H1 (cell line): ENCODE measurements at regions not wholly inside any gene's neighbourhood (a gene's known extent, or its start where the extent isn't known, plus 50 kb on each side); places are given as distances from the start of the nearest gene placed in this dataset.

Source experiments
- CTCF ChIA-PET: fragments of 300-600 bp; sonication (Branson Sonifier 250); formaldehyde crosslinking; loops from one replicate; lab custom pipeline; 2021; ENCODE audit not compliant: partially characterized antibody; lab: Charles Lee
- POLR2A ChIA-PET: fragments of 300-600 bp; sonication (Branson Sonifier 250); formaldehyde crosslinking; loops from one replicate; lab custom pipeline; 2021; ENCODE audit warnings: inconsistent platforms; ENCODE audit not compliant: partially characterized antibody; lab: Charles Lee
- DNase-seq, 2 experiments: peaks; one replicate each; pipeline versions ENCODE4 v3.0.0 to v3.0.0-alpha.2; 2010 to 2022; ENCODE audit warnings: low spot score in 2 of 2, low read depth in 1 of 2, mixed read lengths in 1 of 2
- FAIRE-seq: peaks from 2 replicates; lab custom pipeline; 2011; peaks lifted over from hg19 to GRCh38; lab: Jason Lieb, UNC
- H2AFZ ChIP-seq: 2 replicates; pipeline ENCODE4 v1.8.1; 2012; ENCODE audit warnings: low read length, inconsistent platforms
- H2AK5ac ChIP-seq: 2 replicates; pipeline ENCODE4 v1.6.1; 2013; ENCODE audit warnings: low read depth, low read length
- H2BK120ac ChIP-seq: replicated peaks from 2 replicates; pipeline ENCODE3; 2013; ENCODE audit warnings: low read depth, low read length, inconsistent platforms
- H2BK12ac ChIP-seq: 2 replicates; pipeline ENCODE4 v1.6.1; 2013; ENCODE audit warnings: low read depth, low read length
- H2BK15ac ChIP-seq: 2 replicates; pipeline ENCODE4 v1.6.1; 2013; ENCODE audit warnings: low read length
- H2BK20ac ChIP-seq: 2 replicates; pipeline ENCODE4 v1.6.1; 2013; ENCODE audit warnings: low read length
- H2BK5ac ChIP-seq: 2 replicates; pipeline ENCODE4 v1.6.1; 2013; ENCODE audit warnings: low read depth, low read length
- H3K14ac ChIP-seq: 2 replicates; pipeline ENCODE4 v1.6.1; 2013; ENCODE audit warnings: inconsistent platforms; ENCODE audit not compliant: insufficient read length
- H3K18ac ChIP-seq: 2 replicates; pipeline ENCODE4 v1.6.1; 2013; ENCODE audit warnings: low read length; ENCODE audit errors: extremely low read depth
- H3K23ac ChIP-seq: 2 replicates; pipeline ENCODE4 v1.6.1; 2013; ENCODE audit warnings: inconsistent platforms; ENCODE audit not compliant: insufficient read length
- H3K23me2 ChIP-seq: 2 replicates; pipeline ENCODE4 v1.6.1; 2013; ENCODE audit warnings: low read depth, low read length
- H3K27ac ChIP-seq: 2 replicates; pipeline ENCODE4 v1.6.1; 2011; ENCODE audit warnings: low read depth, low read length, inconsistent platforms
- H3K27me3 ChIP-seq, 4 experiments: replicated peaks in 1 of 4; 1 replicate in 1 of 4; 2 replicates in 3 of 4; pipeline versions ENCODE4 v1.6.1 to v1.8.1; 2011 to 2013; ENCODE audit warnings: low read length in 3 of 4, mild to moderate bottlenecking in 3 of 4, inconsistent platforms in 2 of 4, mixed read lengths in 2 of 4, moderate library complexity in 1 of 4; ENCODE audit not compliant: control insufficient read depth in 3 of 4, insufficient read depth in 3 of 4; ENCODE audit errors: extremely low read depth in 1 of 4
- H3K36me3 ChIP-seq, 4 experiments: 2 replicates each; pipeline versions ENCODE4 v1.6.1 to v1.8.1; 2011 to 2013; ENCODE audit warnings: mild to moderate bottlenecking in 4 of 4, low read length in 3 of 4, moderate library complexity in 2 of 4, control low read depth in 1 of 4, inconsistent platforms in 1 of 4; ENCODE audit not compliant: insufficient read depth in 4 of 4, control insufficient read depth in 2 of 4
- H3K4ac ChIP-seq: replicated peaks from 2 replicates; pipeline ENCODE3; 2013; ENCODE audit warnings: low read length, low read depth, mixed read lengths, inconsistent platforms; ENCODE audit not compliant: insufficient read length
- H3K4me1 ChIP-seq, 4 experiments: replicated peaks in 1 of 4; 1 replicate in 1 of 4; 2 replicates in 3 of 4; pipeline versions ENCODE4 v1.6.1 to v1.8.1; 2011 to 2013; ENCODE audit warnings: low read length in 3 of 4, inconsistent platforms in 2 of 4, mixed read lengths in 1 of 4; ENCODE audit not compliant: insufficient read depth in 4 of 4, control insufficient read depth in 3 of 4
- H3K4me2 ChIP-seq, 2 experiments: 2 replicates each; pipeline versions ENCODE4 v1.6.1 to v1.8.1; 2011 to 2013; ENCODE audit warnings: low read depth in 2 of 2, low read length in 2 of 2, control low read depth in 1 of 2, inconsistent platforms in 1 of 2, mild to moderate bottlenecking in 1 of 2; ENCODE audit not compliant: insufficient read depth in 1 of 2
- H3K4me3 ChIP-seq, 4 experiments: fragments of 200-600, 300-600 bp in 1 of 4; sonication (generic), shearing (Covaris generic), sonication (Bioruptor Twin) in 1 of 4; 2 replicates each; pipeline versions ENCODE4 v1.5.1 to v1.8.1; 2011 to 2016; ENCODE audit warnings: low read length in 4 of 4, low read depth in 3 of 4, control low read depth in 2 of 4, inconsistent platforms in 2 of 4, mild to moderate bottlenecking in 2 of 4, mixed read lengths in 1 of 4, moderate library complexity in 1 of 4; ENCODE audit not compliant: insufficient read depth in 2 of 4; ENCODE audit errors: extremely low read depth in 1 of 4
- H3K56ac ChIP-seq: replicated peaks from 2 replicates; pipeline ENCODE3; 2013; ENCODE audit warnings: low read depth, mild to moderate bottlenecking, mixed read lengths, low read length, inconsistent platforms; ENCODE audit not compliant: insufficient read length
- H3K79me1 ChIP-seq: 2 replicates; pipeline ENCODE4 v1.6.1; 2013; ENCODE audit warnings: low read depth, low read length, control low read depth
- H3K79me2 ChIP-seq, 2 experiments: 2 replicates each; pipeline versions ENCODE4 v1.6.1 to v1.8.1; 2012 to 2013; ENCODE audit warnings: low read length in 2 of 2, mild to moderate bottlenecking in 2 of 2, inconsistent platforms in 1 of 2; ENCODE audit not compliant: insufficient read depth in 2 of 2, control insufficient read depth in 1 of 2
- H3K9ac ChIP-seq, 4 experiments: replicated peaks in 1 of 4; 1 replicate in 1 of 4; 2 replicates in 3 of 4; pipeline versions ENCODE4 v1.6.1 to v1.8.1; 2011 to 2013; ENCODE audit warnings: low read depth in 3 of 4, low read length in 3 of 4, control low read depth in 2 of 4, mild to moderate bottlenecking in 2 of 4, moderate library complexity in 2 of 4, inconsistent platforms in 1 of 4; ENCODE audit errors: extremely low read depth in 1 of 4
- H3K9me3 ChIP-seq, 2 experiments: 2 replicates each; pipeline versions ENCODE4 v1.6.1 to v1.8.1; 2012 to 2013; ENCODE audit warnings: mild to moderate bottlenecking in 2 of 2, moderate library complexity in 2 of 2, control low read depth in 1 of 2, inconsistent platforms in 1 of 2, low read depth in 1 of 2, low read length in 1 of 2, mixed read lengths in 1 of 2; ENCODE audit not compliant: insufficient read depth in 2 of 2
- H4K20me1 ChIP-seq, 2 experiments: replicated peaks in 1 of 2; 2 replicates each; pipeline versions ENCODE3 to v1.8.1; 2011 to 2013; ENCODE audit warnings: inconsistent platforms in 2 of 2, low read length in 2 of 2, mild to moderate bottlenecking in 1 of 2; ENCODE audit not compliant: insufficient read depth in 2 of 2, control insufficient read depth in 1 of 2
- H4K5ac ChIP-seq: 2 replicates; pipeline ENCODE4 v1.6.1; 2013; ENCODE audit warnings: low read length, low read depth, mixed read lengths, inconsistent platforms; ENCODE audit not compliant: insufficient read length
- H4K8ac ChIP-seq: 2 replicates; pipeline ENCODE4 v1.8.0; 2013; ENCODE audit warnings: mild to moderate bottlenecking, moderate library complexity, low read length, inconsistent platforms; ENCODE audit not compliant: insufficient read depth; ENCODE audit errors: extremely low read depth
- H4K91ac ChIP-seq: replicated peaks from 2 replicates; pipeline ENCODE3; 2013; ENCODE audit warnings: low read length, mixed read lengths, inconsistent platforms; ENCODE audit not compliant: insufficient read length
- ATF3 ChIP-seq: IDR thresholded peaks from 2 replicates; pipeline ENCODE4 v1.6.1; 2011; ENCODE audit warnings: low read depth, mild to moderate bottlenecking, low read length; ENCODE audit not compliant: insufficient read depth
- CEBPB ChIP-seq: IDR thresholded peaks from 2 replicates; pipeline ENCODE4 v1.6.1; 2012; ENCODE audit warnings: low read depth, low read length
- E2F6 ChIP-seq: IDR thresholded peaks from 2 replicates; pipeline ENCODE4 v1.6.1; 2012; ENCODE audit warnings: inconsistent platforms
- HDAC2 ChIP-seq, 2 experiments: fragments of 300-600 bp in 1 of 2; sonication (generic) in 1 of 2; IDR thresholded peaks; 2 replicates each; pipeline ENCODE4 v1.6.1; 2011 to 2012; ENCODE audit warnings: low read depth in 2 of 2, low read length in 2 of 2, mild to moderate bottlenecking in 2 of 2, moderate library complexity in 2 of 2, borderline replicate concordance in 1 of 2, inconsistent platforms in 1 of 2
- JUN ChIP-seq: IDR thresholded peaks from 2 replicates; pipeline ENCODE4 v1.6.1; 2011; ENCODE audit warnings: low read depth, mild to moderate bottlenecking, improper control_type of control experiment, low read length
- MAX ChIP-seq: IDR thresholded peaks from 2 replicates; pipeline ENCODE4 v1.6.1; 2012; ENCODE audit warnings: inconsistent platforms
- NRF1 ChIP-seq: IDR thresholded peaks from 2 replicates; pipeline ENCODE4 v1.6.1; 2011; ENCODE audit warnings: mild to moderate bottlenecking, low read depth, low read length, improper control_type of control experiment
- SP1 ChIP-seq: IDR thresholded peaks from 2 replicates; pipeline ENCODE4 v1.6.1; 2011; ENCODE audit warnings: low read depth, low read length
- TAF1 ChIP-seq: IDR thresholded peaks from 2 replicates; pipeline ENCODE4 v1.6.1; 2011; ENCODE audit warnings: mild to moderate bottlenecking, low read depth, low read length
- YY1 ChIP-seq: IDR thresholded peaks from 2 replicates; pipeline ENCODE4 v1.6.1; 2011; ENCODE audit warnings: low read depth, mild to moderate bottlenecking, low read length
- WGBS, 2 experiments: shearing (Covaris generic) in 1 of 2; methylation state at CpG; one replicate each; pipeline versions ENCODE4 v1.1.6 to v1.1.7; 2013 to 2015; ENCODE audit warnings: low lambda C conversion rate in 2 of 2, mixed read lengths in 2 of 2, inconsistent platforms in 1 of 2, low coverage in 1 of 2, missing lambda C conversion rate in 1 of 2; ENCODE audit not compliant: insufficient replicate concordance in 2 of 2, insufficient coverage in 1 of 2, insufficient read length in 1 of 2; ENCODE audit errors: extremely low coverage in 1 of 2, missing lambda C conversion rate in 1 of 2; 5-methylcytosine and 5-hydroxymethylcytosine counted together

- TF ChIP-seq JUN (no peak), MAX (no peak), TAF1 (no peak), ATF3 (no peak), NRF1 (no peak), YY1 (no peak), E2F6 (no peak), SP1 (no peak), HDAC2 (IDR thresholded peaks at IDR 0.05; ENCODE audit: borderline replicate concordance in 1 of 2, low read depth in 2 of 2, low read length in 2 of 2) (no peak), CEBPB (no peak)
- H3K14ac ChIP-seq, result no peak overlapping the region
- no peaks in the 10 kb centered on the region for H3K4me1 ChIP-seq
- ChIA-PET POLR2A (no interaction called here), CTCF (interaction anchor here (0.8 kb wide), 1 partner anchor 9 kb away, joined by 4 read pairs; no protein-coding TSS in a partner anchor)
- no peak for FAIRE-seq
- no peak overlapping the region for H3K27ac ChIP-seq
- no peaks in the 10 kb centered on the region for H3K79me2 ChIP-seq
- H3K23ac ChIP-seq, result no peak overlapping the region
- no peak overlapping the region for H2AK5ac ChIP-seq
- no peak overlapping the region for H3K18ac ChIP-seq
- WGBS, 2 experiments, result 88% methylated on average over 5 of the region's 5 CpGs; no CpG with 5 or more reads in 1 of the 2 experiments
- no peak overlapping the region for H4K8ac ChIP-seq
- no peak for DNase-seq
- no peak overlapping the region for H4K5ac ChIP-seq
- H3K36me3 ChIP-seq, result no peaks in the 10 kb centered on the region
- no peak overlapping the region for H4K91ac ChIP-seq
- no peak overlapping the region for H2AFZ ChIP-seq
- no peak overlapping the region for H3K4me2 ChIP-seq
- no peak overlapping the region for H3K4ac ChIP-seq
- no peak overlapping the region for H3K9ac ChIP-seq
- H2BK15ac ChIP-seq, result no peak overlapping the region
- H2BK12ac ChIP-seq, result no peak overlapping the region
- H3K23me2 ChIP-seq, result no peaks in the 10 kb centered on the region
- no peak overlapping the region for H3K4me3 ChIP-seq
- no peaks in the 10 kb centered on the region for H3K79me1 ChIP-seq
- no peaks in the 10 kb centered on the region for H3K27me3 ChIP-seq
- no peak overlapping the region for H2BK20ac ChIP-seq
- H2BK5ac ChIP-seq, result no peak overlapping the region
- no peaks in the 10 kb centered on the region for H4K20me1 ChIP-seq
- no peaks in the 10 kb centered on the region; a peak in 1 of 4 replicates for H3K9me3 ChIP-seq
- H3K56ac ChIP-seq, result no peak overlapping the region
- no peak overlapping the region for H2BK120ac ChIP-seq
These were observed 62.2 kb upstream of the WDR1 start for GRCh38 chr4:10178763-10179162.
